Small intestine (tissue), 7 donors: ENCODE measurements at regions not wholly inside any gene's neighbourhood (a gene's known extent, or its start where the extent isn't known, plus 50 kb on each side); places are given as distances from the start of the nearest gene placed in this dataset.

Experiments used
- DNase-seq, 2 donors: peaks; one replicate each; pipeline versions ENCODE4 v3.0.0 to v3.0.0-alpha.2; 2013
- FAIRE-seq: peaks from 2 replicates; lab custom pipeline; 2012; peaks lifted over from hg19 to GRCh38; lab: Jason Lieb, UNC
- H3K27ac ChIP-seq, 3 donors: one replicate each; pipeline ENCODE4 v1.5.1; 2013; ENCODE audit warnings: low read length in 2 of 3, mild to moderate bottlenecking in 2 of 3, control low read depth in 1 of 3, inconsistent platforms in 1 of 3, low read depth in 1 of 3, moderate library complexity in 1 of 3
- H3K27me3 ChIP-seq, 3 donors: one replicate each; pipeline ENCODE4 v1.6.1; 2013; ENCODE audit warnings: low read length in 3 of 3, inconsistent platforms in 1 of 3; ENCODE audit not compliant: control insufficient read depth in 3 of 3, insufficient read depth in 3 of 3
- H3K36me3 ChIP-seq, 3 donors: one replicate each; pipeline ENCODE4 v1.6.1; 2013; ENCODE audit warnings: low read length in 3 of 3, inconsistent platforms in 1 of 3, low read depth in 1 of 3, mild to moderate bottlenecking in 1 of 3, moderate library complexity in 1 of 3; ENCODE audit not compliant: control insufficient read depth in 3 of 3, insufficient read depth in 2 of 3
- H3K4me1 ChIP-seq, 3 donors: one replicate each; pipeline ENCODE4 v1.6.1; 2013; ENCODE audit warnings: low read length in 2 of 3, inconsistent platforms in 1 of 3, low read depth in 1 of 3, mild to moderate bottlenecking in 1 of 3, moderate library complexity in 1 of 3; ENCODE audit not compliant: control insufficient read depth in 3 of 3, insufficient read depth in 2 of 3
- H3K4me3 ChIP-seq, 3 donors: one replicate each; pipeline ENCODE4 v1.5.1; 2013; ENCODE audit warnings: low read length in 3 of 3, control low read depth in 1 of 3, inconsistent platforms in 1 of 3, low read depth in 1 of 3, mild to moderate bottlenecking in 1 of 3, moderate library complexity in 1 of 3
- H3K9me3 ChIP-seq, 2 donors: one replicate each; pipeline ENCODE4 v1.6.1; 2013; ENCODE audit warnings: low read depth in 1 of 2, low read length in 1 of 2; ENCODE audit not compliant: control insufficient read depth in 2 of 2, insufficient read depth in 1 of 2
- WGBS, 3 donors: extraction: QIAGEN DNeasy Blood & Tissue Kit; methylation state at CpG; one replicate each; pipeline ENCODE4 v1.1.7; 2013; 5-methylcytosine and 5-hydroxymethylcytosine counted together
- donor health status: healthy with polysubstance abuse.
- donor health status: control.
- donor health status: control.
- donor health status: Bipolar disorder and iron deficiency.
- donor health status: healthy.

DNA sequence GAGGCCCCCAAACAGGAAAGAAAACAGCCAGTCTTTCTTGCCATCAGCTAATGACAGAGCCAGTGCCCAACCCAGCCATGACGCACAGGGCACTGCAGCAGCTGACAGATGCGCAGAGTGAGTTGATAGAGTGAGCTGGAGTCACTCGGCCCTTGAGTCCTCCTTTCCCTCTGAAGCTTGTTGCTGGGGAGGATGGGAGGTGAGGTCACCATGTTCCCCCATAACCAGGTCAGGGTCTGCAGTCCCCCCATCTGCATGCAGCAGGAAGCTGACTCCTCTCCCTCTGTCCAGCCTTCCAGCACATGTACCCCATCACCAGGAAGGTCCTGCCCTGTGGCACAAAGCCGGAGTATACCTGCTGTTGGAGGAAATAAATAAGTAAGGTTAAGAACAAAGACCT, 174.6 kb downstream of the ABHD5 start:
- no peak overlapping the region for H3K4me3 ChIP-seq
- FAIRE-seq (no peak), DNase-seq (no peak)
- no peaks in the 10 kb centered on the region for H3K9me3 ChIP-seq
- H3K27me3 ChIP-seq, result peaks cover 0 to 18% (median 9%) of the 10 kb centered on the region in 3 donors
- H3K27ac ChIP-seq, result no peak overlapping the region
- 76 to 80% (median 78%) methylated on average over 4 of the region's 4 CpGs for WGBS, 3 donors
- no peaks in the 10 kb centered on the region for H3K36me3 ChIP-seq
- no peaks in the 10 kb centered on the region for H3K4me1 ChIP-seq

GRCh38 chr3:43865887-43866528, 175.3 kb downstream of the ABHD5 start:
- Histone ChIP-seq H3K4me3 (no peak overlapping the region), H3K9me3 (no peaks in the 10 kb centered on the region), H3K27me3 (peaks cover 0 to 24% (median 9%) of the 10 kb centered on the region in 3 donors), H3K4me1 (no peaks in the 10 kb centered on the region), H3K36me3 (no peaks in the 10 kb centered on the region), H3K27ac (no peak overlapping the region)
- 83 to 89% (median 86%) methylated on average over 9 of the region's 9 CpGs for WGBS, 3 donors
- no peak for FAIRE-seq
- DNase-seq, result no peak

- no peaks in the 10 kb centered on the region for H3K9me3 ChIP-seq
- peaks cover 0 to 29% (median 11%) of the 10 kb centered on the region in 3 donors for H3K27me3 ChIP-seq
- DNase-seq (no peak), FAIRE-seq (no peak)
- H3K27ac ChIP-seq, result no peak overlapping the region
- H3K36me3 ChIP-seq, result no peaks in the 10 kb centered on the region
- H3K4me1 ChIP-seq, result no peaks in the 10 kb centered on the region
- 64 to 72% (median 71%) methylated on average over 3 of the region's 3 CpGs for WGBS, 3 donors
- no peak overlapping the region for H3K4me3 ChIP-seq
These were observed 176.0 kb downstream of the ABHD5 start for GRCh38 chr3:43866529-43867353.

GRCh38 chr3:43867436-43868072, 176.8 kb downstream of the ABHD5 start:
- no peak overlapping the region for H3K27ac ChIP-seq
- WGBS, 3 donors, result 80 to 87% (median 84%) methylated on average over 8 of the region's 8 CpGs
- H3K27me3 ChIP-seq, result peaks cover 0 to 37% (median 11%) of the 10 kb centered on the region in 3 donors
- H3K4me3 ChIP-seq, result no peak overlapping the region
- H3K36me3 ChIP-seq, result no peaks in the 10 kb centered on the region
- H3K9me3 ChIP-seq, result no peaks in the 10 kb centered on the region
- DNase-seq (no peak), FAIRE-seq (no peak)
- H3K4me1 ChIP-seq, result no peaks in the 10 kb centered on the region

- Histone ChIP-seq H3K36me3 (no peaks in the 10 kb centered on the region), H3K27ac (no peak overlapping the region), H3K9me3 (peaks cover 0 to 5% of the 10 kb centered on the region in 2 donors), H3K27me3 (peaks cover 0 to 36% (median 11%) of the 10 kb centered on the region in 3 donors), H3K4me1 (no peaks in the 10 kb centered on the region), H3K4me3 (no peak overlapping the region)
- 50 to 66% (median 55%) methylated on average over 3 of the region's 3 CpGs for WGBS, 3 donors
- FAIRE-seq (no peak), DNase-seq (no peak)
These were observed 178.8 kb downstream of the ABHD5 start for GRCh38 chr3:43869491-43869890.

- FAIRE-seq, result no peak
- Histone ChIP-seq H3K27ac (no peak overlapping the region), H3K9me3 (peaks cover 0 to 5% of the 10 kb centered on the region in 2 donors), H3K4me1 (no peaks in the 10 kb centered on the region), H3K27me3 (peaks cover 0 to 36% (median 11%) of the 10 kb centered on the region in 3 donors), H3K4me3 (no peak overlapping the region), H3K36me3 (no peaks in the 10 kb centered on the region)
- no peak for DNase-seq
- 27 to 41% (median 38%) methylated on average over 2 of the region's 2 CpGs for WGBS, 3 donors
These were observed 179.4 kb downstream of the ABHD5 start for GRCh38 chr3:43870120-43870519.

GRCh38 chr3:43870844-43871626, 180.3 kb downstream of the ABHD5 start:
- no peaks in the 10 kb centered on the region for H3K4me1 ChIP-seq
- DNase-seq, result no peak
- FAIRE-seq, result no peak
- H3K27ac ChIP-seq, result no peak overlapping the region
- H3K27me3 ChIP-seq, result peaks cover 0 to 39% (median 11%) of the 10 kb centered on the region in 3 donors
- WGBS, 3 donors, result 5 to 42% (median 19%) methylated on average over 2 of the region's 2 CpGs
- H3K36me3 ChIP-seq, result no peaks in the 10 kb centered on the region
- peaks cover 0 to 5% of the 10 kb centered on the region in 2 donors for H3K9me3 ChIP-seq
- H3K4me3 ChIP-seq, result no peak overlapping the region
